Activated CD4-positive, alpha-beta T cell treated with anti-CD3 and anti-CD28 coated beads for 36 hours (primary cell): ENCODE measurements at regions not wholly inside any gene's neighbourhood (a gene's known extent, or its start where the extent isn't known, plus 50 kb on each side); places are given as distances from the start of the nearest gene placed in this dataset.

Experiments used
- ATAC-seq: fragments of 200-7000 bp; cut with Tn5 transposase; one replicate; pipeline ENCODE4 v1.10.0; 2021; ENCODE audit warnings: mild to moderate bottlenecking, moderate library complexity
- CTCF ChIA-PET: fragments of 350-600 bp; sonication (Branson Sonifier 250); formaldehyde crosslinking; loops from one replicate; lab custom pipeline; 2021; ENCODE audit warnings: antibody characterized with exemption; lab: Charles Lee
- POLR2A ChIA-PET: fragments of 350-600 bp; sonication (Branson Sonifier 250); formaldehyde crosslinking; loops from one replicate; lab custom pipeline; 2021; ENCODE audit warnings: antibody characterized with exemption, inconsistent platforms; lab: Charles Lee
- DNase-seq: peaks from one replicate; pipeline ENCODE4 v3.0.0-alpha.2; 2020
- H3K27ac Mint-ChIP-seq: one replicate; pipeline ENCODE4 v1.8.0; 2021; ENCODE audit warnings: mixed read lengths
- H3K27me3 Mint-ChIP-seq: one replicate; pipeline ENCODE4 v1.8.0; 2021; ENCODE audit warnings: mixed read lengths
- H3K36me3 Mint-ChIP-seq: one replicate; pipeline ENCODE4 v1.8.0; 2021; ENCODE audit warnings: low read depth, mixed read lengths
- H3K4me1 Mint-ChIP-seq: one replicate; pipeline ENCODE4 v1.8.0; 2021; ENCODE audit warnings: mixed read lengths
- H3K4me3 Mint-ChIP-seq: one replicate; pipeline ENCODE4 v1.8.0; 2021; ENCODE audit warnings: mild to moderate bottlenecking, moderate library complexity, mixed read lengths
- H3K9me3 Mint-ChIP-seq: one replicate; pipeline ENCODE4 v1.8.0; 2021; ENCODE audit warnings: low read depth, mixed read lengths
- intact Hi-C, 2 experiments: fragments of 100-400 bp; cut with DNase I in 1 of 2; cut with micrococcal nuclease in 1 of 2; formaldehyde crosslinking; loops; one replicate each; pipeline versions ENCODE4 v1.14.2 to v1.15.1; 2022 to 2024; cut with DNase I, micrococcal nuclease

- DNase-seq, result no peak
- no peaks in the 10 kb centered on the region for H3K4me1 Mint-ChIP-seq
- CTCF ChIA-PET, result no interaction called here
- H3K9me3 Mint-ChIP-seq, result peaks cover 5% of the 10 kb centered on the region
- ATAC-seq, result no peak
- H3K4me3 Mint-ChIP-seq, result no peak overlapping the region
- POLR2A ChIA-PET, result no interaction called here
- no peaks in the 10 kb centered on the region for H3K36me3 Mint-ChIP-seq
- no peak overlapping the region for H3K27ac Mint-ChIP-seq
- intact Hi-C loops, result no loop called here
- no peaks in the 10 kb centered on the region for H3K27me3 Mint-ChIP-seq
These were observed 116.5 kb upstream of the FBXL7 start for GRCh38 chr5:15383469-15383868.

GRCh38 chr5:15383021-15383420 is 117.0 kb upstream of the FBXL7 start:
- ChIA-PET POLR2A (no interaction called here), CTCF (interaction anchor here (0.6 kb wide), 1 partner anchor 79 kb away, joined by 3 read pairs; no protein-coding TSS in a partner anchor)
- ATAC-seq (no peak), DNase-seq (no peak)
- no peak overlapping the region for H3K27ac Mint-ChIP-seq
- intact Hi-C loops, result no loop called here
- H3K36me3 Mint-ChIP-seq, result no peaks in the 10 kb centered on the region
- peaks cover 6% of the 10 kb centered on the region for H3K9me3 Mint-ChIP-seq
- no peaks in the 10 kb centered on the region for H3K4me1 Mint-ChIP-seq
- no peaks in the 10 kb centered on the region for H3K27me3 Mint-ChIP-seq
- H3K4me3 Mint-ChIP-seq, result no peak overlapping the region

DNA sequence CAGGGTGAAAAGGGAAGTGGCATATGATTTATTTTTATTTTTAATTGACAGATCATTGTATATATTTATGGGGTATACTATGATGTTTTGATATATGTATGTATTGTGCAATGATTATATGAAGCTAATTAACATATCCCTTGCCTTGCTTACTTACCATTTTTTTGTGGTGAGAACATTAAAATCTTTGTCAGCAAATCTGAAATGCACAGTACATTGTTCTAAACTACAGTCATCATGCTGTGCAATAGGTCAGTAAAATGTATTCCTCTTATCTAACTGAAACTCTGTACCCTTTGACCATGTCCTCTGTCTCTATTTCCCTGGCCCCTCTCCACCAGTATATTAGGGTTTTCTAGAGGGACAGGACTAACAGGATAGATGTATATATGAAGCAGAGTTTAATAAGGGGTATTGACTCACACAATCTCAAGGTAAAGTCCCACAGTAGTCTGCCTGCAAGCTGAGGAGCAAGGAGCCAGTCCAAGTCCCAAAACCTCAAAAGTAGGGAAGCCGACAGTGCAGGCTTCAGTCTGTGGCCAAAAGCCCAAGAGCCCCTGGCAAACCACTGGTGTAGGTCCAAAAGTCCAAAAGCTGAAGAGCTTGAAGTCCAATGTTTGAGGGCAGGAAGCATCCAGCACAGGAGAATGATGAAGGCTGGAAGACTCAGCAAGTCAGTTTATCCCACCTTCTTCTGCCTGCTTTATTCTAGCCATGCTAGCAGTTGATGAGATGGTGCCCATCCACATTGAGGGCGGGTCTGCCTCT is 122.2 kb upstream of the FBXL7 start:
- H3K9me3 Mint-ChIP-seq, result peaks cover 4% of the 10 kb centered on the region
- no peaks in the 10 kb centered on the region for H3K36me3 Mint-ChIP-seq
- no peaks in the 10 kb centered on the region for H3K27me3 Mint-ChIP-seq
- no peak overlapping the region for H3K4me3 Mint-ChIP-seq
- no peak for ATAC-seq
- no peak for DNase-seq
- CTCF ChIA-PET, result no interaction called here
- POLR2A ChIA-PET, result no interaction called here
- no peaks in the 10 kb centered on the region for H3K4me1 Mint-ChIP-seq
- H3K27ac Mint-ChIP-seq, result no peak overlapping the region
- intact Hi-C loops, result no loop called here

- intact Hi-C loops, result no loop called here
- Mint-ChIP-seq H3K27me3 (no peaks in the 10 kb centered on the region), H3K4me1 (no peaks in the 10 kb centered on the region), H3K27ac (no peak overlapping the region), H3K36me3 (no peaks in the 10 kb centered on the region), H3K9me3 (peaks cover 4% of the 10 kb centered on the region), H3K4me3 (no peak overlapping the region)
- DNase-seq, result no peak
- CTCF ChIA-PET, result no interaction called here
- no peak for ATAC-seq
- POLR2A ChIA-PET, result no interaction called here
These were observed 123.2 kb upstream of the FBXL7 start for GRCh38 chr5:15376803-15377202.

DNA sequence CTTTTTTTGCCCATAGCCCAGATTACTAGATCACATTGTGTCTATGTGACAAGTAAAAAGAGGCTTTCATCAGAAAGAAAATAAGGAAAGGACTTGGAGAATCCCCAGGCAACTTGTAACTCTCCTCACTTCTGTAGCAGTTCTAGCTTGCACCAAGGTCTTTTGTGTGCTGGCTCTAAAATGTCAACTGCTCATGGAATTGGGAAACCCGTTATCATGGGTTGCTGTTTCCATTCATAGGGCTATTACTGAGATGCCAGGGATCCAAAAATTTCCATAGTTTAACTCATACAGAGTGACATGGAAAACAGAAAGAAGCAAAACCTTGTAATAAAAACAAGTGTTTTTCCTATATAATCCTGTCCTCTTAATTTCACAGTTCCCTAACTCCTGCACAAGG is 123.9 kb upstream of the FBXL7 start:
- CTCF ChIA-PET, result no interaction called here

GRCh38 chr5:15375559-15375958 is 124.4 kb upstream of the FBXL7 start:
- Mint-ChIP-seq H3K36me3 (no peaks in the 10 kb centered on the region), H3K9me3 (peaks cover 5% of the 10 kb centered on the region), H3K27ac (no peak overlapping the region), H3K4me1 (no peaks in the 10 kb centered on the region), H3K4me3 (no peak overlapping the region), H3K27me3 (no peaks in the 10 kb centered on the region)
- intact Hi-C loops, result no loop called here
- ChIA-PET CTCF (interaction anchor here (0.6 kb wide), 1 partner anchor 133 kb away, joined by 3 read pairs; no protein-coding TSS in a partner anchor), POLR2A (no interaction called here)
- DNase-seq (no peak), ATAC-seq (no peak)

More for the DNA sequence above, 123.9 kb upstream of the FBXL7 start:
- DNase-seq (no peak), ATAC-seq (no peak)
- H3K4me3 Mint-ChIP-seq, result no peak overlapping the region
- intact Hi-C loops, result no loop called here
- H3K36me3 Mint-ChIP-seq, result no peaks in the 10 kb centered on the region
- H3K4me1 Mint-ChIP-seq, result no peaks in the 10 kb centered on the region
- POLR2A ChIA-PET, result no interaction called here
- H3K27me3 Mint-ChIP-seq, result no peaks in the 10 kb centered on the region
- no peak overlapping the region for H3K27ac Mint-ChIP-seq
- peaks cover 4% of the 10 kb centered on the region for H3K9me3 Mint-ChIP-seq

DNA sequence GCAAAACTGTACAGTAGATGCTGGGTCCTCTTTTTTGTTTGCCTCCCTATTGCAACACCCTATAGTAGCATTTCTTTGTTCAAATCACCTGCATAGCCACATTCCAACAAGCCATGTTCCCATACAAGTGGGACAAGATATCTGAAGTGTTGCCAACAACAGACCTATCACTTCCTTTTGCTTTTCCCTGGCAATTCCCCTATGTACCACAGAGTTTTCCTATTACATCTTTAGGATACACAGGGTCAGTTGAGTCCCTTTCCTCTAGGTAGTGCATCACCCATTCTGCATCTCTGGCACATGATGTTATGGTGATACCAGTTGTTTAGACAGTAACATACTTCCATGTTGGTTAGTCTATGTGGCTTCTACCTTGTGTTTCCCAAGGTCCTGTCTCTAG is 125.1 kb upstream of the FBXL7 start:
- no peak overlapping the region for H3K27ac Mint-ChIP-seq
- POLR2A ChIA-PET, result no interaction called here
- CTCF ChIA-PET, result no interaction called here
- H3K36me3 Mint-ChIP-seq, result no peaks in the 10 kb centered on the region
- no peaks in the 10 kb centered on the region for H3K27me3 Mint-ChIP-seq
- DNase-seq (no peak), ATAC-seq (no peak)
- peaks cover 5% of the 10 kb centered on the region for H3K9me3 Mint-ChIP-seq
- no peaks in the 10 kb centered on the region for H3K4me1 Mint-ChIP-seq
- no peak overlapping the region for H3K4me3 Mint-ChIP-seq
- intact Hi-C loops, result no loop called here

DNA sequence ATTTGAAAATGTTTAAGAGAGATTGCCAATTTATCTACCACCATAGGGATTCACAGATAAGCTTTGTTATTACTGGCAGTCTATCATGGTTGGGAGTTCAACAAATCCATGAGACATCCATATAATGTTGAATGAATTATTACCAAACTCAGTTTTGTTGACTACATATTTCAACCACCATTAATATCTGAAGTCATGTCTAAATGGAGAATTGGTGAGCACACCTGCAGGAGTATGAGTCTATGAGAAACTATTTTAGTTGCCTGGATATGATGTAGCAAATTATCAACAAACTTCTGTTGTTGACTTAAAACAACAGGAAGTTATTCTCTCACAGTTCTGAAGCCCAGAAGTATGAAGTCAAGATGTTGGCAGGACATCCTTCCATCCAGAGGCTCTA is 126.8 kb upstream of the FBXL7 start:
- intact Hi-C loops, result no loop called here
- Mint-ChIP-seq H3K27me3 (no peaks in the 10 kb centered on the region), H3K27ac (no peak overlapping the region), H3K4me3 (no peak overlapping the region), H3K36me3 (no peaks in the 10 kb centered on the region), H3K4me1 (no peaks in the 10 kb centered on the region), H3K9me3 (peaks cover 1% of the 10 kb centered on the region)
- CTCF ChIA-PET, result no interaction called here
- POLR2A ChIA-PET, result no interaction called here
- DNase-seq (no peak), ATAC-seq (no peak)

- ATAC-seq (no peak), DNase-seq (no peak)
- H3K27me3 Mint-ChIP-seq, result no peaks in the 10 kb centered on the region
- ChIA-PET POLR2A (no interaction called here), CTCF (no interaction called here)
- no peak overlapping the region for H3K27ac Mint-ChIP-seq
- intact Hi-C loops, result no loop called here
- no peaks in the 10 kb centered on the region for H3K36me3 Mint-ChIP-seq
- no peaks in the 10 kb centered on the region for H3K4me1 Mint-ChIP-seq
- no peak overlapping the region for H3K4me3 Mint-ChIP-seq
- peaks cover 1% of the 10 kb centered on the region for H3K9me3 Mint-ChIP-seq
These were observed 128.8 kb upstream of the FBXL7 start for GRCh38 chr5:15371184-15371583.

DNA sequence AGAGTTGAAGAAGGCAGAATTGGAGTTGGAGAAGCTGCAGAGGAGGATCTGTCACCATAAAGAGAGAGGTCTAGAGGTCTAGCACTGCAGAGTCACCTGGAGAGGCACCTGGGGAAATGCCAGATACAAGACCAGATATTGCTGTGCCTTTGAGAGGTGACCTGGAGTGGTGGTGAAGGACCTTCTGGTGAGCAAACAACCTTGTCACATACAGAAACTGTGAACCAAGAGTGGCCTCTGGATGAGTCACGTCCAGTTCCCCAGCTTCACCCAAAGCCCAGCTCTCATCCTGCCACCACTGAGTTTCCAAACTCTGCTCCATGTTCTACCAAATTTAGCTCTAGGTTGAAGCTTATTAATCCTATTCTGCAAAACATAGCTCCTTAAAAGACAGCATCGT is 131.1 kb upstream of the FBXL7 start:
- no peak overlapping the region for H3K4me3 Mint-ChIP-seq
- ATAC-seq (no peak), DNase-seq (no peak)
- intact Hi-C loops, result no loop called here
- peaks cover 1% of the 10 kb centered on the region for H3K9me3 Mint-ChIP-seq
- H3K4me1 Mint-ChIP-seq, result no peaks in the 10 kb centered on the region
- no peaks in the 10 kb centered on the region for H3K27me3 Mint-ChIP-seq
- H3K36me3 Mint-ChIP-seq, result no peaks in the 10 kb centered on the region
- POLR2A ChIA-PET, result no interaction called here
- no peak overlapping the region for H3K27ac Mint-ChIP-seq
- CTCF ChIA-PET, result interaction anchor here (0.7 kb wide), 1 partner anchor 1089 kb away, joined by 3 read pairs; no protein-coding TSS in a partner anchor

DNA sequence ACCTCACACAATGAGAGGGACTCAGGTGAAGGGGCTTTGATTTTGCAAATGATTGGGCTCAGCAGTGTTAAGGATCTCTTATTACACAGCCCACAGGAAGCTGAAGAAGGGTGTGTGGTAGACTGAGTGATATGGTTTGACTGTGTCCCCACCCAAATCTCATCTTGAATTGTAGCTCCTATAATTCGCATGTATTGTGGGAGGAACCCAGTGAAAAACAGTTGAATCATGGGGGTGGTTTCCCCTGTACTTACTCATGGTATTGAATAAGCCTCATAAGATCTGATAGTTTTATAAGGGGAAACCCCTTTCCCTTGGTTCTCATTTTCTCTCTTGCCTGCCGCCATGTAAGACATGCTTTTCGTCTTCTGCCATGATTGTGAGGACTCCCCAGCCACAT is 132.5 kb upstream of the FBXL7 start:
- no peak for ATAC-seq
- ChIA-PET CTCF (no interaction called here), POLR2A (no interaction called here)
- no peak overlapping the region for H3K27ac Mint-ChIP-seq
- H3K4me1 Mint-ChIP-seq, result no peaks in the 10 kb centered on the region
- H3K36me3 Mint-ChIP-seq, result no peaks in the 10 kb centered on the region
- no peak overlapping the region for H3K4me3 Mint-ChIP-seq
- intact Hi-C loops, result no loop called here
- no peak for DNase-seq
- no peaks in the 10 kb centered on the region for H3K27me3 Mint-ChIP-seq
- peaks cover 3% of the 10 kb centered on the region for H3K9me3 Mint-ChIP-seq

GRCh38 chr5:15366676-15367391 is 133.1 kb upstream of the FBXL7 start:
- ChIA-PET CTCF (no interaction called here), POLR2A (no interaction called here)
- Mint-ChIP-seq H3K27me3 (no peaks in the 10 kb centered on the region), H3K36me3 (no peaks in the 10 kb centered on the region), H3K4me3 (no peak overlapping the region), H3K27ac (no peak overlapping the region), H3K9me3 (peaks cover 3% of the 10 kb centered on the region), H3K4me1 (no peaks in the 10 kb centered on the region)
- ATAC-seq, result no peak
- intact Hi-C loops, result no loop called here
- DNase-seq, result no peak
